Activated CD4-positive, alpha-beta T cell treated with anti-CD3 and anti-CD28 coated beads, Interleukin-2, amount 50 U/mL, for 1 hour (primary cell): ENCODE measurements at regions not wholly inside any gene's neighbourhood (a gene's known extent, or its start where the extent isn't known, plus 50 kb on each side); places are given as distances from the start of the nearest gene placed in this dataset.
"Not testable (repeated sequence)": the region's sequence is repeated elsewhere in the genome, so short reads cannot be mapped to it uniquely, and the experiment has no call there.

Experiments
- DNase-seq: peaks from one replicate; pipeline ENCODE4 v3.0.0-alpha.2; 2020

- no peak for DNase-seq
Observed at GRCh38 chr21:35482933-35483662, 434.0 kb upstream of the RUNX1 start.

- DNase-seq, result no peak
Observed at GRCh38 chr21:35482096-35482495, 433.0 kb upstream of the RUNX1 start.

GRCh38 chr21:35481005-35481404 is 431.9 kb upstream of the RUNX1 start:
- DNase-seq, result no peak

GRCh38 chr21:35479529-35479928 is 430.4 kb upstream of the RUNX1 start:
- DNase-seq, result no peak

GRCh38 chr21:35479065-35479448 is 430.0 kb upstream of the RUNX1 start:
- DNase-seq, result no peak

- no peak for DNase-seq
Observed at GRCh38 chr21:35478161-35479064, 429.3 kb upstream of the RUNX1 start.

- DNase-seq, result no peak
Observed at GRCh38 chr21:35477622-35478021, 428.5 kb upstream of the RUNX1 start.

- DNase-seq, result no peak
Observed at GRCh38 chr21:35476621-35477395, 427.7 kb upstream of the RUNX1 start.

GRCh38 chr21:35475762-35476161 is 426.7 kb upstream of the RUNX1 start:
- DNase-seq, result no peak

GRCh38 chr21:35475009-35475408 is 425.9 kb upstream of the RUNX1 start:
- no peak for DNase-seq

GRCh38 chr21:35473496-35473895 is 424.4 kb upstream of the RUNX1 start:
- no peak for DNase-seq

- no peak for DNase-seq
Observed at GRCh38 chr21:35470522-35470921, 421.4 kb upstream of the RUNX1 start.

GRCh38 chr21:35469498-35469897 is 420.4 kb upstream of the RUNX1 start:
- DNase-seq, result no peak

GRCh38 chr21:35468991-35469390 is 419.9 kb upstream of the RUNX1 start:
- DNase-seq, result no peak

- no peak for DNase-seq
Observed at GRCh38 chr21:35467566-35467965, 418.5 kb upstream of the RUNX1 start.

GRCh38 chr21:35466681-35467080 is 417.6 kb upstream of the RUNX1 start:
- not testable (repeated sequence) for DNase-seq

GRCh38 chr21:35465741-35466140 is 416.6 kb upstream of the RUNX1 start:
- DNase-seq, result no peak

GRCh38 chr21:35461700-35462099 is 412.6 kb upstream of the RUNX1 start:
- no peak for DNase-seq

GRCh38 chr21:35460441-35460840 is 411.3 kb upstream of the RUNX1 start:
- DNase-seq, result no peak

- DNase-seq, result no peak
Observed at GRCh38 chr21:35458405-35458804, 409.3 kb upstream of the RUNX1 start.

GRCh38 chr21:35457097-35457804 is 408.1 kb upstream of the RUNX1 start:
- DNase-seq, result no peak

GRCh38 chr21:35451276-35451675 is 402.2 kb upstream of the RUNX1 start:
- DNase-seq, result no peak

- no peak for DNase-seq
Observed at GRCh38 chr21:35450830-35451229, 401.7 kb upstream of the RUNX1 start.
